H1 (cell line): ENCODE measurements at regions not wholly inside any gene's neighbourhood (a gene's known extent, or its start where the extent isn't known, plus 50 kb on each side); places are given as distances from the start of the nearest gene placed in this dataset.

ENCODE experiments used
- CTCF ChIA-PET: fragments of 300-600 bp; sonication (Branson Sonifier 250); formaldehyde crosslinking; loops from one replicate; lab custom pipeline; 2021; ENCODE audit not compliant: partially characterized antibody; lab: Charles Lee
- POLR2A ChIA-PET: fragments of 300-600 bp; sonication (Branson Sonifier 250); formaldehyde crosslinking; loops from one replicate; lab custom pipeline; 2021; ENCODE audit warnings: inconsistent platforms; ENCODE audit not compliant: partially characterized antibody; lab: Charles Lee
- DNase-seq, 2 experiments: peaks; one replicate each; pipeline versions ENCODE4 v3.0.0 to v3.0.0-alpha.2; 2010 to 2022; ENCODE audit warnings: low spot score in 2 of 2, low read depth in 1 of 2, mixed read lengths in 1 of 2
- FAIRE-seq: peaks from 2 replicates; lab custom pipeline; 2011; peaks lifted over from hg19 to GRCh38; lab: Jason Lieb, UNC
- H2AFZ ChIP-seq: 2 replicates; pipeline ENCODE4 v1.8.1; 2012; ENCODE audit warnings: low read length, inconsistent platforms
- H2AK5ac ChIP-seq: 2 replicates; pipeline ENCODE4 v1.6.1; 2013; ENCODE audit warnings: low read depth, low read length
- H2BK120ac ChIP-seq: replicated peaks from 2 replicates; pipeline ENCODE3; 2013; ENCODE audit warnings: low read depth, low read length, inconsistent platforms
- H2BK12ac ChIP-seq: 2 replicates; pipeline ENCODE4 v1.6.1; 2013; ENCODE audit warnings: low read depth, low read length
- H2BK15ac ChIP-seq: 2 replicates; pipeline ENCODE4 v1.6.1; 2013; ENCODE audit warnings: low read length
- H2BK20ac ChIP-seq: 2 replicates; pipeline ENCODE4 v1.6.1; 2013; ENCODE audit warnings: low read length
- H2BK5ac ChIP-seq: 2 replicates; pipeline ENCODE4 v1.6.1; 2013; ENCODE audit warnings: low read depth, low read length
- H3K14ac ChIP-seq: 2 replicates; pipeline ENCODE4 v1.6.1; 2013; ENCODE audit warnings: inconsistent platforms; ENCODE audit not compliant: insufficient read length
- H3K18ac ChIP-seq: 2 replicates; pipeline ENCODE4 v1.6.1; 2013; ENCODE audit warnings: low read length; ENCODE audit errors: extremely low read depth
- H3K23ac ChIP-seq: 2 replicates; pipeline ENCODE4 v1.6.1; 2013; ENCODE audit warnings: inconsistent platforms; ENCODE audit not compliant: insufficient read length
- H3K23me2 ChIP-seq: 2 replicates; pipeline ENCODE4 v1.6.1; 2013; ENCODE audit warnings: low read depth, low read length
- H3K27ac ChIP-seq: 2 replicates; pipeline ENCODE4 v1.6.1; 2011; ENCODE audit warnings: low read depth, low read length, inconsistent platforms
- H3K27me3 ChIP-seq, 4 experiments: replicated peaks in 1 of 4; 1 replicate in 1 of 4; 2 replicates in 3 of 4; pipeline versions ENCODE4 v1.6.1 to v1.8.1; 2011 to 2013; ENCODE audit warnings: low read length in 3 of 4, mild to moderate bottlenecking in 3 of 4, inconsistent platforms in 2 of 4, mixed read lengths in 2 of 4, moderate library complexity in 1 of 4; ENCODE audit not compliant: control insufficient read depth in 3 of 4, insufficient read depth in 3 of 4; ENCODE audit errors: extremely low read depth in 1 of 4
- H3K36me3 ChIP-seq, 4 experiments: 2 replicates each; pipeline versions ENCODE4 v1.6.1 to v1.8.1; 2011 to 2013; ENCODE audit warnings: mild to moderate bottlenecking in 4 of 4, low read length in 3 of 4, moderate library complexity in 2 of 4, control low read depth in 1 of 4, inconsistent platforms in 1 of 4; ENCODE audit not compliant: insufficient read depth in 4 of 4, control insufficient read depth in 2 of 4
- H3K4ac ChIP-seq: replicated peaks from 2 replicates; pipeline ENCODE3; 2013; ENCODE audit warnings: low read length, low read depth, mixed read lengths, inconsistent platforms; ENCODE audit not compliant: insufficient read length
- H3K4me1 ChIP-seq, 4 experiments: replicated peaks in 1 of 4; 1 replicate in 1 of 4; 2 replicates in 3 of 4; pipeline versions ENCODE4 v1.6.1 to v1.8.1; 2011 to 2013; ENCODE audit warnings: low read length in 3 of 4, inconsistent platforms in 2 of 4, mixed read lengths in 1 of 4; ENCODE audit not compliant: insufficient read depth in 4 of 4, control insufficient read depth in 3 of 4
- H3K4me2 ChIP-seq, 2 experiments: 2 replicates each; pipeline versions ENCODE4 v1.6.1 to v1.8.1; 2011 to 2013; ENCODE audit warnings: low read depth in 2 of 2, low read length in 2 of 2, control low read depth in 1 of 2, inconsistent platforms in 1 of 2, mild to moderate bottlenecking in 1 of 2; ENCODE audit not compliant: insufficient read depth in 1 of 2
- H3K4me3 ChIP-seq, 4 experiments: fragments of 200-600, 300-600 bp in 1 of 4; sonication (generic), shearing (Covaris generic), sonication (Bioruptor Twin) in 1 of 4; 2 replicates each; pipeline versions ENCODE4 v1.5.1 to v1.8.1; 2011 to 2016; ENCODE audit warnings: low read length in 4 of 4, low read depth in 3 of 4, control low read depth in 2 of 4, inconsistent platforms in 2 of 4, mild to moderate bottlenecking in 2 of 4, mixed read lengths in 1 of 4, moderate library complexity in 1 of 4; ENCODE audit not compliant: insufficient read depth in 2 of 4; ENCODE audit errors: extremely low read depth in 1 of 4
- H3K56ac ChIP-seq: replicated peaks from 2 replicates; pipeline ENCODE3; 2013; ENCODE audit warnings: low read depth, mild to moderate bottlenecking, mixed read lengths, low read length, inconsistent platforms; ENCODE audit not compliant: insufficient read length
- H3K79me1 ChIP-seq: 2 replicates; pipeline ENCODE4 v1.6.1; 2013; ENCODE audit warnings: low read depth, low read length, control low read depth
- H3K79me2 ChIP-seq, 2 experiments: 2 replicates each; pipeline versions ENCODE4 v1.6.1 to v1.8.1; 2012 to 2013; ENCODE audit warnings: low read length in 2 of 2, mild to moderate bottlenecking in 2 of 2, inconsistent platforms in 1 of 2; ENCODE audit not compliant: insufficient read depth in 2 of 2, control insufficient read depth in 1 of 2
- H3K9ac ChIP-seq, 4 experiments: replicated peaks in 1 of 4; 1 replicate in 1 of 4; 2 replicates in 3 of 4; pipeline versions ENCODE4 v1.6.1 to v1.8.1; 2011 to 2013; ENCODE audit warnings: low read depth in 3 of 4, low read length in 3 of 4, control low read depth in 2 of 4, mild to moderate bottlenecking in 2 of 4, moderate library complexity in 2 of 4, inconsistent platforms in 1 of 4; ENCODE audit errors: extremely low read depth in 1 of 4
- H3K9me3 ChIP-seq, 2 experiments: 2 replicates each; pipeline versions ENCODE4 v1.6.1 to v1.8.1; 2012 to 2013; ENCODE audit warnings: mild to moderate bottlenecking in 2 of 2, moderate library complexity in 2 of 2, control low read depth in 1 of 2, inconsistent platforms in 1 of 2, low read depth in 1 of 2, low read length in 1 of 2, mixed read lengths in 1 of 2; ENCODE audit not compliant: insufficient read depth in 2 of 2
- H4K20me1 ChIP-seq, 2 experiments: replicated peaks in 1 of 2; 2 replicates each; pipeline versions ENCODE3 to v1.8.1; 2011 to 2013; ENCODE audit warnings: inconsistent platforms in 2 of 2, low read length in 2 of 2, mild to moderate bottlenecking in 1 of 2; ENCODE audit not compliant: insufficient read depth in 2 of 2, control insufficient read depth in 1 of 2
- H4K5ac ChIP-seq: 2 replicates; pipeline ENCODE4 v1.6.1; 2013; ENCODE audit warnings: low read length, low read depth, mixed read lengths, inconsistent platforms; ENCODE audit not compliant: insufficient read length
- H4K8ac ChIP-seq: 2 replicates; pipeline ENCODE4 v1.8.0; 2013; ENCODE audit warnings: mild to moderate bottlenecking, moderate library complexity, low read length, inconsistent platforms; ENCODE audit not compliant: insufficient read depth; ENCODE audit errors: extremely low read depth
- H4K91ac ChIP-seq: replicated peaks from 2 replicates; pipeline ENCODE3; 2013; ENCODE audit warnings: low read length, mixed read lengths, inconsistent platforms; ENCODE audit not compliant: insufficient read length
- CHD1 ChIP-seq: IDR thresholded peaks from 2 replicates; pipeline ENCODE4 v1.6.1; 2012; ENCODE audit warnings: low read depth, low read length, improper control_type of control experiment

DNA sequence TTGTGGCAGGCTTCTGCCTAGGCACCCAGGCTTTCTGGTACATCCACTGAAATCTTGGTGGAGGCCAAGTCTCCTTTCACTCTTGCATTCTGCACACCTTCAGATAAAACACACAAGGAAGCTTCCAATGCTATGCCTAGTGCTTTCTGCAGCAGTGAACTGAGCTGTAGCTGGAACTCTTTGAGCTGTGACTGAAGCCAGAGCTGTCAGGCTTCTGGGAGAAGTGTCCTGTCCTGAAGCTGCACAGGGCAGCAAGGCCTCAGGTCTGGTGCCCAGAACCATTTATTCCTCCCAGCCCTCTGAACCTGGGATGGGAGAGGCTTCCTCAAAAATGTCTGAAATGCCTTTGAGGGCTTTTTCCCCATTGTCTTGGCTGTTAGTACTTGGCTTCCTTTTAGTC, 941.7 kb downstream of the LRFN5 start:
- no peak overlapping the region for H2BK20ac ChIP-seq

More for the DNA sequence above, 941.7 kb downstream of the LRFN5 start:
- CTCF ChIA-PET: no interaction called here
- H3K4me3 ChIP-seq: no peak overlapping the region
- no peak overlapping the region for H4K5ac ChIP-seq
- no peak overlapping the region for H4K91ac ChIP-seq
- no peak overlapping the region for H3K14ac ChIP-seq
- H2BK15ac ChIP-seq: no peak overlapping the region
- no peak overlapping the region for H2BK120ac ChIP-seq
- H2AK5ac ChIP-seq: no peak overlapping the region
- H3K9me3 ChIP-seq: 0 out of 4 replicates have a peak, but pooled peaks cover 0 to 6% of the 10 kb centered on the region in 2 experiments
- FAIRE-seq (no peak), DNase-seq (no peak)
- H3K4ac ChIP-seq: no peak overlapping the region
- TF ChIP-seq CHD1: no peak
- no peaks in the 10 kb centered on the region for H3K36me3 ChIP-seq
- H2AFZ ChIP-seq: peak overlapping the region; percentile 44
- no peaks in the 10 kb centered on the region for H3K79me2 ChIP-seq
- no peak overlapping the region for H4K8ac ChIP-seq
- H3K56ac ChIP-seq: no peak overlapping the region
- no peaks in the 10 kb centered on the region for H3K23me2 ChIP-seq
- no peak overlapping the region for H2BK12ac ChIP-seq
- H2BK5ac ChIP-seq: no peak overlapping the region
- H3K4me1 ChIP-seq: no peaks in the 10 kb centered on the region
- H3K9ac ChIP-seq: no peak overlapping the region
- no peaks in the 10 kb centered on the region; the same call in 1 of the 2 replicates for H3K79me1 ChIP-seq
- H4K20me1 ChIP-seq: no peaks in the 10 kb centered on the region
- H3K27ac ChIP-seq: no peak overlapping the region
- H3K18ac ChIP-seq: no peak overlapping the region
- H3K27me3 ChIP-seq: peaks cover 0 to 1% (median 0%) of the 10 kb centered on the region in 4 experiments; a peak in 1 of 7 replicates
- POLR2A ChIA-PET: no interaction called here
- H3K4me2 ChIP-seq: no peak overlapping the region
- H3K23ac ChIP-seq: no peak overlapping the region
